Fibroblast of mammary gland (primary cell): ENCODE measurements at regions not wholly inside any gene's neighbourhood (a gene's known extent, or its start where the extent isn't known, plus 50 kb on each side); places are given as distances from the start of the nearest gene placed in this dataset.

Source experiments
- DNase-seq: peaks from one replicate; pipeline ENCODE4 v3.0.0-alpha.2; 2010; ENCODE audit warnings: low read depth
- H3K4me3 ChIP-seq: 2 replicates; pipeline ENCODE4 v1.5.1; 2011; ENCODE audit warnings: low read depth, mild to moderate bottlenecking, low read length, moderate library complexity; ENCODE audit not compliant: control insufficient read depth
- TF ChIP-seq, protein P1 (sequence below): conservative IDR thresholded peaks from 2 replicates; pipeline ENCODE4 v1.5.1; 2011; ENCODE audit warnings: low read depth, low read length, inconsistent platforms; ENCODE audit not compliant: control insufficient read depth, insufficient read depth

DNA sequence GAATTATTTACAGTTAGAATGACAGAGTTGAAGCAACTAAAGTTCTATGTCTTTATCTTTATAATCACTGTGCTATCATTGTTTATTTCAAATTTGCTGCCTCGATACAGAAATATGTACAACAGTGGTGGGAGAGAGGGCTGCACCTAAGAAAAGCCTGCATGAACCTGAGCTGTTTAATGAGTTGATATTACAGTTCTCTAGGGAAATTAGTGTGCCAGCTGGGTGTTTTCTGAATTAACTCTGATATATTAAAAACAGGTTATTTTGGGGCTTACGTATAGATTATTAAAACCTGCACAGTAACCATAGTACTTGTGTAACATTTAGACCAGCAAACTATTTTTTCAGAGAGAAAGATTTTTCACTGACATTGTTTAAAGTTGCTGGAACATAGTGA lies 750.5 kb upstream of the DDX18 start:
- DNase-seq: no peak
- TF ChIP-seq, protein P1, sequence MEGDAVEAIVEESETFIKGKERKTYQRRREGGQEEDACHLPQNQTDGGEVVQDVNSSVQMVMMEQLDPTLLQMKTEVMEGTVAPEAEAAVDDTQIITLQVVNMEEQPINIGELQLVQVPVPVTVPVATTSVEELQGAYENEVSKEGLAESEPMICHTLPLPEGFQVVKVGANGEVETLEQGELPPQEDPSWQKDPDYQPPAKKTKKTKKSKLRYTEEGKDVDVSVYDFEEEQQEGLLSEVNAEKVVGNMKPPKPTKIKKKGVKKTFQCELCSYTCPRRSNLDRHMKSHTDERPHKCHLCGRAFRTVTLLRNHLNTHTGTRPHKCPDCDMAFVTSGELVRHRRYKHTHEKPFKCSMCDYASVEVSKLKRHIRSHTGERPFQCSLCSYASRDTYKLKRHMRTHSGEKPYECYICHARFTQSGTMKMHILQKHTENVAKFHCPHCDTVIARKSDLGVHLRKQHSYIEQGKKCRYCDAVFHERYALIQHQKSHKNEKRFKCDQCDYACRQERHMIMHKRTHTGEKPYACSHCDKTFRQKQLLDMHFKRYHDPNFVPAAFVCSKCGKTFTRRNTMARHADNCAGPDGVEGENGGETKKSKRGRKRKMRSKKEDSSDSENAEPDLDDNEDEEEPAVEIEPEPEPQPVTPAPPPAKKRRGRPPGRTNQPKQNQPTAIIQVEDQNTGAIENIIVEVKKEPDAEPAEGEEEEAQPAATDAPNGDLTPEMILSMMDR: no peak
- H3K4me3 ChIP-seq: no peak overlapping the region

DNA sequence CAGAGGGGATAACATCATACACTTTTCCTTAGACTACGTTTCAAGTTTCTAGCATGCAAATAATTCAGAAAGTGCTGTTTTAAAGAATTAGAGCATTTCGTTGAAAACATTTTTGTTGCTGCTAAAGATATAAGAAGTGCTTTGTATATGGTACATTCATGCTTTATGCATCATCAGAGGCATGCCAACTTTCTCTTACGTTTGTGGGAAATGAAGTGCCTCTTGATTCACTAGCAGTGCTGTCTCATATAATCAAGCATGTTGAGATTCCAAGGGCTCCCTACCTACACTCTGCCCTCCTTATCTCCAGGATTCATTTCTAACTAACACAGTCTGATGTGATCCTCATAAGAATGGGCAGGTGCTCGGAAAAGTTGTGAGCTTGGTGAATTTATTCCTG lies 748.6 kb upstream of the DDX18 start:
- DNase-seq: no peak
- TF ChIP-seq, protein P1: no peak

DNA sequence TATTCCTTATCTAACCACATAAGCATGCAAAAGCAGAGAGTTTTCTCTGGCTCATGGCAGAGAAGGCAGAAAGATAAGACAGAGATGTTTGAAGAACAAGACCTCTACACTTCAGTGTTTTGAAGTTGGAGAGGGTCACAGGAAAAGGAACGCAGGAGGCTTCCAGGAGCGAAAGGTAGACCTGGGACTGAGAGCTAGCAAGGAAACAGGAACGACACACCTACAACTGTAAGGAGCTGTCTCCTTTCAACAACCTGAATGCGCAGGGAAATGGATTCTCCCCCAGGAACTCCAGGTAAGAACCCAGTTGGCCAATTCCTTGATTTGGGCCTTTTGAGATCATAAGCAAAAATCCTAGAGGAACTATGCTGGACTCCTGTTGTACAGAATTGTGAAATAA lies 746.6 kb upstream of the DDX18 start:
- TF ChIP-seq, protein P1: no peak
- H3K4me3 ChIP-seq: no peak overlapping the region
- DNase-seq: no peak

More for the DNA sequence above, 748.6 kb upstream of the DDX18 start:
- H3K4me3 ChIP-seq: no peak overlapping the region

DNA sequence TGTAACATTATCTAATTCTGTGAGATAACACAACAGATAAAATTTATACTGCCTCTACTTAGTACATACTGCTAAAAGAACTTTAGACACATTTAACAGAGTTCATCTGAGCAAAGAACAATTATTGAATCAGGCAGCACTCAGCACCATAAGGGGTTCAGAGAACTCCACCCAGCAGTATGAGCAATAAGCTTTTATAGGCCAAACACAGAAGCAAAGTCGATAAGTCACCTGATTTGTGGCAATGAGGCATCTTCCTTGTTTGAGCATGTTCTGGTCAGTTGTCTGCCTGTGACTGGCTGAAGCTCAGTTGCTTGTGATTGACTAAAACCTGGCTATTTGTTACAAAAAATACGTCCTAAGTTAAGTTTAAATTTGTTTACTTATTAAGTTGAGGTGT lies 746.1 kb upstream of the DDX18 start:
- TF ChIP-seq, protein P1: no peak
- no peak for DNase-seq
- H3K4me3 ChIP-seq: no peak overlapping the region

DNA sequence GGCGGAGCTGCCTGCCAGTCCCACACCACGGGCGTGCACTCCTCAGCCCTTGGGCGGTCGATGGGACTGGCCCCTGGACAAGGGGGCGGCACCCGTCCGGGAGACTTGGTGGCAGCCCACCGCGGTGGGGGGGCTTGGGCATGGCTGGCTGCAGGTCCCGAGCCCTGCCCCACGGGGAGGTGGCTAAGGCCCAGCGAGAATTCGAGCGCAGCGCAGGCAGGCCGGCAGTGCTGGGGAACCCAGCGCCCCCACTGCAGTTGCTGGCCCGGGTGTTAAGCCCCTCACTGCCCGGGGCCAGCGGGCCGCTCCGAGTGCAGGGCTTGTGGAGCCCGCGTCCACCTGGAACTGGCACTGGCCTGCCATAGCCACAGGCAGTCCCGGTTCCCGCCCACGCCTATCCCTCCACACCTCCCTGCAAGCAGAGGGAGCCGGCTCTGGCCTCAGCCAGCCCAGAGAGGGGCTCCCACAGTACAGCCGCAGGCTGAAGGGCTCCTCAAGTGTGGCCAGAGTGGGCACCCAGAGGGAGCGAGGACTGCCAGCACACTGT lies 742.9 kb upstream of the DDX18 start:
- TF ChIP-seq, protein P1: no peak
- H3K4me3 ChIP-seq: no peak overlapping the region
- no peak for DNase-seq

DNA sequence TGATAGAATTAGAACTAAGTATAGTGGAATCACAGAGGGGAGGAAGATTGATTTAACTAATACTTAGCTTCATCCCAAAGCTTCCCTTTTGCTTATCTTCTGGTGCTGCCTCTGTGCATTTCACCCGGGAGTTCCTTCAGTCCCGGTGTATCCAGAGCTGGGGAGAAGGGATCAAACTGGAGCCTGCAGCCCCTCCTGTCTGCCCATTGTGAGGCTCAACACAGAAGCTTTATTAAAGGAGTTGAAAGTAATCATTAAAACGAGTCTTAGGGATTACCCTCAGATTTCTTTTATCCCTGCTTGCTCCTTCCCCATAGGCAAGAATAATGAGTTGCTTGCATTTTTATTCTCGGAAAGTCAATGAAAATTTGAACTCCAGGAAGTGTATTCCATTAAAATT lies 739.7 kb upstream of the DDX18 start:
- TF ChIP-seq, protein P1: no peak
- no peak overlapping the region for H3K4me3 ChIP-seq
- DNase-seq: no peak

DNA sequence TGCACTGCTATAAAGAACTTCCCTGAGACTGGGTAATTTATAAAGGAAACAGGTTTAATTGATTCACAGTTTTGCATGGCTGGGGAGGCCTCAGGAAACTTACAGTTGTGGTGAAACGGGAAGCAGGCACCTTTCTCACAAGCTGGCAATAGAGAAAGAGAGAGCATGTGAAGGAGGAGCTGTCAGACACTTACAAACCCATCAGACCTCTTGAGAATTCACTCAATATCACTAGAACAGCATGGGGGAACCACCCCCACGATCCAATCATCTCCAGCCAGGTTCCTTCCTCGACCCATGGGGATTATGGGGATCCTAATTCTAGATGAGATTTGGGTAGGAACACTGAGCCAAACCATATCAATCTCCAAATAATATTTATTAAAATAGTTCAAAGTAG lies 729.2 kb upstream of the DDX18 start:
- TF ChIP-seq, protein P1: no peak
- H3K4me3 ChIP-seq: no peak overlapping the region
- DNase-seq: no peak
